GM18499 (cell line): ENCODE measurements at regions not wholly inside any gene's neighbourhood (a gene's known extent, or its start where the extent isn't known, plus 50 kb on each side); places are given as distances from the start of the nearest gene placed in this dataset.

Source experiments
- ATAC-seq: cut with Tn5 transposase; IDR thresholded peaks from one replicate; pipeline ENCODE4 v1.9.1; 2021; ENCODE audit warnings: moderate number of reproducible peaks; ENCODE audit not compliant: insufficient read depth, unreplicated experiment

DNA sequence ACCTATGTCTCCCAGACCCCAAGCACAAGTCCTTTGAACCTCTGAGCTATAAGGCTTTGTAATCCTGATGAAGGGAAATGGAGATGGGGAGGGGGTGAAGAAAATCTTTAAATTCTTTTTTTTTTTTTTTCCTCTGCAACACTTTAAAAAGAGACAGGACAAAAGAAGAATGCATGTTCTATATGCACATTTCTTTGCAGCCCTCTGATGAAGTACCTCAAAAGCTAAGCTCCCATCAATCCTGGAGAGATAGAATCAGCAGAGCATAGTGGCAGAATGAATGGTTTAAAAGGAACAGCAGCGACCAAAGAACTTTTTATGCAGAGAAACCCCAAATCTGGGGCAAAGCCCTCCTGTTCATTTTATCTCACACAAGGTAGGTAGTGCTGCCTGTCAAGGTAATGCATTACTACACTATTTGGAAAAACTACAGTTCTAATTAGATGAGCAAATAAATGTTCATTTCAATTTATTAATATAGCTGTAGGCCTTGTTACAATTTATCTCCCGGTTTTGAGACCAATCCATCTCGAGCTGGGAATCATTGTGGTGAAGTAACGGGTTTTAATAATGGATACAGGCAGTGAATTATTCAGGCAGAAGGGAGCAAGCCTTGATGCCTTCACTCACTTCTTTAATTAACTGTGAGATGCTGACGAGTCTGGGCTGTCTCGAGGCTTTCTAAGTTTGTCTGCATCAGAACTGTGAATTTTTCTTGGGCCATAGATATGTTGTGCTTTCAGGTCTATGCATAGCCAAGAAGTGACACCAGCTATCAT, 173.5 kb upstream of the ZNF608 start:
- no peak for ATAC-seq

DNA sequence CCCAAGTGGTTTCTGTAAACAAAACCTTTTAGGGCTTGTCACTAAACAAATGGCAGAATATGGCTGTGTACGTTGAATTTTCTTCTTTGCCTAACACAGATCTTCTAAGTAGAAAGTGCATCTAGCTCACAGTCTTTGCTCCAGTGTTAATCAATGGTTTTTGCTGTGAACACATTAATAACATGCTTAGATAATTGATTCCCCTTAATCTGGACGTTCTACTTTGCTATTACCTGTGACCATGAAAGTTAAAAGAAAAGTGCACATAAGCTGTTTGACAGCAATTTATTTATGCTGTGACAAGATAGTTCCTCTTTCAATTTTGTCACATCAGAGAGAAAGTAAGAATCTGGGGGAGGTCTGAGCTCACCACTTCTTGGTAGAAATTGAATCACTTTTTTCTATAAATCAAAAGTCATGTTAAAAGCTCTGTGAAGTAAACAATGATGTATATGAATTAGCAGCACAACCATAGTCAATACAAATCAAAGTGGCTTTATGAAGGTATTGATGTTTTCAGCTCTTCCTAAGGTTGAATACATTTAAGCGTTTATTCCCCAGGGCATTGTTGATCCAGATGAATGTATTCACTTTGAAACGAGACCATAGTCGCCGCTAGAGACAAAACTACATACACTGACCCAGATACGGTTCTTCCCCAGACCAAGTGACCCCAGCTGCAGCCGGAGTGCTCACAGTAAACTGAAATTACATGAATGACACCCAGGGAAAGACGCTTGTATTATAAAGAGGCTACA, 174.6 kb upstream of the ZNF608 start:
- peak; percentile 78 for ATAC-seq

DNA sequence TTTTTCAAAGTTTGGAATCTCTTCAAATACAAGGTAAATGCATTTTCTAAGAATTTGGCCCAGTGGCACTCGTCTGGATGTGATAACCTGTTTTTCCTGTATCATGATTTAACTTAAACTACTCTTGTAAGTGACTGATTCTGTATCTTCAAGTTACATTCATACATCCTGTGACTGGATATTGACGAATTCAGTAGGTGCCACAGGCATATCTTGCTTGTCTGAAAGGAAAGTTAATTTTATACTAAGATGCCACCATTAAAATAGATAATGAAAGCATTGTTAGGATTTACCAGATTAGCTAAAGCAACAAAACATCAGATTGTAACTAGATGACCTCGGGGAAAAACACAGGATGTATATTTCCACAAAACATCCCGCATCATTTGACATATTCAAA, 175.3 kb upstream of the ZNF608 start:
- ATAC-seq = peak; percentile 9

- ATAC-seq = no peak
Measured at GRCh38 chr5:124922255-124922975, 176.0 kb upstream of the ZNF608 start.

DNA sequence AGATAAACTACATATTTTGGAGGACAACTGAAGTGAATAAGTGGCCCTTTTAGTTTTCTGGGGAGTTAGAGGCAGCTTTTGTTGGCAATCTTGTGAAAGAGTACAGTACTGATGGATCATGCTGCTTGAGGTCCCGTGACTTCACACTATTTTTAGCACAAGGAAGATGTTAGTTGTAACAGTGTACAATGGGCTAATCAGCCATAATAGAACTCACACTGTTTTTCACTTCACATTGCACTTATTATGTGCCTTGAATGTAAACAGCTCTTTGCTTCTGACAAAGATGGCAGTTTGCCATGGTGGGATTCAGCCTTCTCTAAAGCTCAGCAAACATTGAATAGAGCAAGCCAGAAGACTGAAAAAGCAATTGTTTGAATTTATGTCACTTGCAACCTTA, 176.7 kb upstream of the ZNF608 start:
- ATAC-seq = no peak

DNA sequence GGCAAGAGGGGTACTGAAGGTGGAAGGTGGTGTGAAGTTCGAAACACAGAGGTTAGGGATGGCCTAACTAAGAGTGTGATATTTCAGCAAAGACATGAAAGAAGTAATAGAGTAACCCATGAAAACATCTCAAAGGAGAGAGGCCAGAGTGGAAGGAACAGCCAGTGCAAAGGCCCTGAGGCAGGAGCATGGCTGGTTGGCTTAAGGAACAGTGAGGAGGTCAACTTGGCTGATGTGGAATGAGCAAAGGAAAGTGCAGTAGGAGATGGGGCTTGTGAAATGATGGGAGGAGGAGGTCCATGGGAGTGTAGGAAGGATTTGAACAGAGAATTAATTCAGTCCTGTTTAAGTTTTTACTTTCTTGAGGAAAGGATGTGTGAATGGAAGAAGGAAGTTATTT, 178.3 kb upstream of the ZNF608 start:
- no peak for ATAC-seq

DNA sequence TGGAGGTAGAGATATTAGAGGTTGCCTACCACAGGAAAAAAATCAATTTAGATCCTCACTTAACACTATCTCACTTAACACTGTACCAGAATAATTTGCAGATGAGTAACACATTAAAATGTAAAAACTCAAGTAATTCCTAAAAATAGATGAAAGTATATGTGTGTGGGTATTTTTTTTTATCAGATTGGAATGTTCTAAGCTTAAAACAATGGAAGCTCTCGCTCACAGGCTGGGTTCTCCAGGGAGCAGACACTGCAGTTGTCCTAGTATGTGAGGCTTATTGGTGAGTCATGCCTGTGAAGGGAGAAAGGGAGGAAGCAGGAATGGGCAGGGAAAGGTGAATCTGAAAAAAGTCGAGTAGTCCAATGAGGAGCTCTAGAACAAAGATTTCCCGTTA, 181.3 kb upstream of the ZNF608 start:
- no peak for ATAC-seq

DNA sequence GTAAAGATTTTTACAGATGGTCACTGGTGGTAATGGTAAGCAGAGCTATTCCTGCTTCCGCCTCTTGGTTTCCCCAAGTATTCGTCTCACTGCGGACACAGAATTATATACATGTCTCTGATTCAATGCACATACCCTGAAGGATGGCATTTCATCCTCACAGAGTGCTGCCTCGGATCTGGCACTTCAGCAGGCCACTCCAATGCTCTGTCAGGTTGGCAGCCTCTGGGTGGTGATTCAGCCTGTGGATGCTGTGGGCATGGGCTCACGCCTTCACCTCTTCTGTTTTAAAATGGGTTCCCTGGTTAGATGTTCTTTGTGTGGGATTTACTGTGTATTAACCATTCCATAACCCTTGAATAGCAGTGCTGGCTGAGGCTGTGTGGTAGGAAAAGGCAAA, 182.6 kb upstream of the ZNF608 start:
- no peak for ATAC-seq

DNA sequence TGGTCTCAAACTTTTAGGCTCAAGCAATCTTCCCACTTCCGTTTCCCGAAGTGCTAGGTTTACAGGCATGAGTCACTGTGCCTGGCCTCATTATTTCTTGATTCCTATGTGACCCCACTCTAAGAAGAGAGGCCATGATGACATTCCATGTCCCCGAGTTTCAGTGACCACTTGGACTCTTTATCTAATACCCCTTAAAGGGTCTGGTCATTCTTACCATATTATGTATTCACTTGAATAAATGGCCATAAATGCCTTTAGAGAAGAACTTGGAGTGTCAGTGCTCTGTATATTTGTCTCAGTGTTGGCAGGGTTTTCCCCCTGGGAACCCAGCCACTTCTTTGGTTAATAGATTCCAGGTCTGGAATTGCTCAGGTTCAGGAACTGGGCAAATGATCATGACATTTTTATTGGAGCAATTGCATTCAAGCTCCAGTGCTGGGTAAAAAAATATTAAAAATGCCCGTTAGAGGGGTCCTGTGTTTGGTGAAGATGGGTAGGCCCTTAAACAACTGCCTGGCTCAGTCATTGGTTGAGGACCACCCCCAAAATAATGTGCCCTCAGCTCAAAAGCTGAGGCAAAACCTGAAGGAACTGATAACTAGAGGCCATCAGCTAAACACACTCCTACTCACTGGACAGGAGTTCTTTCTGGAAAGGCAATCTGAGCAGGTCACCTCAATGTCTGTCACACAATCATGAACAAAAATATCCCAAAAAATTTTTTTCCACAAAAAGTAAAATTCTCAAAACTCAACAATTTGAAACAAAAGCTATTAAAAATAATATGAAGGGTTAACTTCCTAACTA, 186.6 kb upstream of the ZNF608 start:
- ATAC-seq = no peak

DNA sequence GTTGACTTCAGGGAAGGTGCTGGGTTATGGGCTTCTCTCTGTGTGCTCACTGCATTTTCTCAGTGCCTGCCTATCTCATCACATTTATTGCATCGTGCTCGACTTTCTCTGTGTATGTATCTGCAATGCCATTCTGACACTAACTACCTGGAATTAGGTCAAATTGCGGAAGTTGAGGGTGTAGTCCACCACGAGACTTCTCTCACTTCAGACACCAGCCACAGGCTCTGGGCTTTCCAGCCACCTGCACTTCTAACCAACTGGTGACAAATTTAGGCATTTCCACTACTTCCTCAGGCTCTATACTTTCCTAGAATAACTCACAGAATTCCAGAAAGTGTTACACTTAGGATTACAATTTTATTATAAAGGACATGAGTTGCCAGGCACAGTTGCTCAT, 188.6 kb upstream of the ZNF608 start:
- peak; percentile 59 for ATAC-seq

- peak; percentile 41 for ATAC-seq
Measured at GRCh38 chr5:124936626-124936933, 190.1 kb upstream of the ZNF608 start.

DNA sequence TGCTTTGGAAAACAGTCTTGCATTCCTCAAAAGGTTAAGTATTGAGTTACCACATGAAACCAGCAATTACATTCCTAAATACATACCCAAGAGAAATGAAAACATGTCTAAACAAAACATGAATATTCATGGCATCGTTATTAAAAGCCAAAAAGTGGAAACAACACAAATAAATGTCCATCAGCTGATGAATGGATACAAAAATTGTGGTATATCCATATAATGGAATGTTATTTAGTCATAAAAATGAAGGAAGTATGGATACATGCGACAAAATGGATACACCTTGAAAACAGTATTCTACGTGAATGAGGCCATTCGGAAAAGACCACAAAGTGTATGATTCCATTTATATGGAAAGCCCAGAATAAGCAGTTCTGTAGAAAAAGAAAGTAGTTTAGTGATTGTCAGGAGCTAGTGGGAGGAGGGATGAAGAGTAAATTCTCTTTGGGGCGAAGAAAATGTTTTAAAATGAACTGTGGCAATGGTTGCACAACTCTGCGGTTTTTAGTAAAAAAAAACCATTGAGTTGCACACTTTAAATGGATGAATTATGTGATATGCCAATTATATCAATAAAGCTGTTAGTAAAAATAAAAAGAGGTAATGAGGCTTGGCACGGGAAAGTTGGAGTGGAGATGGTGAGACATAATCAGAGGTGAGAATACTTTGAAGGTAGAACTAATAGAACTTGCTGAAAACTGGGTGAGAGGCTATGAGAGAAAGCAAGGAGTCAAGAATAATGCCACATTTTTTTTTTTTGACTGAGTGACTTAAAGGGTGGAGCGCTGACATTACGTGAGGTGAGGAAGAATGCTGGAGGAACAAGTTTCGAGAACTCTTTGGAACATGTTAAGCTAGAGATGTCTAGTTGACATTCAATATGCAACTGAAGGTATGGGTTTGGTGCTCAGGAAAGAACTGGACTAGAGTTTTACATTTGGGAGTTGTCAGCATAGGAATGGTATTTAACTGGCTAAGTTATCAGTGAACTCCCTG, 194.9 kb upstream of the ZNF608 start:
- ATAC-seq = no peak

- no peak for ATAC-seq
Measured at GRCh38 chr5:124948062-124948753, 201.8 kb upstream of the ZNF608 start.

DNA sequence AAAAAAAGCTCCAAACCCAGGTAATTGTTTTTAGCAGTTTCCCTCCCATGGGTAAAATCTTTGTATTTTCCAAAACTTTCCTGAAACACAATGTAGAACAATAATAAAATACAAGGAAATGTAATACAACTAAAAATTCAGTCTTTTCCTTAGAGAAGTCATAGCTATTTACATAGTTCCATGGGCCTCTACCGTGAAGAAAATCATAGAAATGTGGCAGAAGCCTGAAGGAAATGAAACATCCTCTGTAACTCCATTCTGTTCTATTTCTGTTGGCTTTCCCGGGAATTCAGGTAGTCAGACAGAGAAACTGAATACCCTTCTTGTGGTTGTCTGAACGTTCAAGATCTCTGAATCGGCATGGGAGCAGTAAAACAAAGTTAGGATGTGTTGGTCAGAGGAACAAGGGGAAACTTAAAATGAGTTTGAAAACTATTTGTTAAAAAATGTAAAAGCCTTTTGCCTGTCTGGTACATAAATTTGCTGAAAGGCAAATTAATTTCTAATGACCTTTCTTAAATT, 202.4 kb upstream of the ZNF608 start:
- ATAC-seq = no peak

DNA sequence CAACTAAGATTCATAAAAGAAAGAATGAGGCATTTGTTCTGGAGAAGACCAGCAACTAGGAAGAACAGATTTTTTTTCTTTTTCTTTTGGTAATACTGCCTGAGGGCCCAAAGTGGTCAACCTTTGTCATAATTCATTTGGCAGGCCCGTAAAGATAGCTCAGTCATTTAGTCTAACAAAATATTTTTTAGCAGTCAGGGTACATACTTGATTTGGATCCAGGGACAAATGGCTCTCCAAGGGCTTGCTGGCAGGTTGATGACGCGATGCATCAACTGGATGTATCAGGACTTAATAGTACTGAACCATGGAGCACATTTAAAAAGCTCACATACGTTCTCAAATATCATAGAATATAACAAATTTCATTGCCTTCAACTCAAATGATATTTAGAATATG, 203.4 kb upstream of the ZNF608 start:
- no peak for ATAC-seq

DNA sequence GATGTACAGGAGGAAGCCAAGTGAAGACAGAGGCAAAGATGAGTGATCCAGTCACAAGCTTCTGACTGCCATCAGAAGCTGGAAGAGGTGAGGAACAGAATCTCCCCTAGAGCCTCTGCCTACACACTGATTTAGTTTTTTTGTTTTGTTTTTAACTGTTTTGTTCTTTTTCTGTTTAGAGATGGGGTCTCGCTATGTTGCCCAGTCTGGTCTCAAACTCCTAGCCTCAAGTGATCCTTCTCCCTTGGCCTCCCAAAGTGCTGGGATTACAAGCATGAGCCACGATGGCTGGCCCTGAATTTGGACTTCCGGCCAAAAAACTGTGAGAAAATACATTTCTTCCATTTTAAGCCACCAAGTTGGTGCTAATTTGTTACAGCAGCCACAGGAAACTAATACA, 204.7 kb upstream of the ZNF608 start:
- ATAC-seq = no peak

- ATAC-seq = peak; percentile 42
Measured at GRCh38 chr5:124951661-124952060, 205.2 kb upstream of the ZNF608 start.

- ATAC-seq = peak; percentile 74
Measured at GRCh38 chr5:124952079-124952478, 205.6 kb upstream of the ZNF608 start.

GRCh38 chr5:124952566-124952965, 206.1 kb upstream of the ZNF608 start:
- peak; percentile 50 for ATAC-seq
